Chondrocyte (in vitro differentiated cells): ENCODE measurements at regions not wholly inside any gene's neighbourhood (a gene's known extent, or its start where the extent isn't known, plus 50 kb on each side); places are given as distances from the start of the nearest gene placed in this dataset.

ENCODE experiments used
- DNase-seq: peaks from one replicate; pipeline ENCODE4 v3.0.0; 2021; ENCODE audit warnings: mixed read lengths, low spot score
- H3K27ac Mint-ChIP-seq: one replicate; pipeline ENCODE4 v1.8.0; 2021; ENCODE audit warnings: mild to moderate bottlenecking, moderate library complexity, mixed read lengths; ENCODE audit not compliant: unreplicated experiment
- H3K27me3 Mint-ChIP-seq: 2 replicates; pipeline ENCODE4 v1.8.0; 2021; ENCODE audit warnings: low read depth, mixed read lengths
- H3K36me3 Mint-ChIP-seq: 2 replicates; pipeline ENCODE4 v1.8.0; 2021; ENCODE audit warnings: low read depth, mixed read lengths
- H3K4me1 Mint-ChIP-seq: 2 replicates; pipeline ENCODE4 v1.8.0; 2021; ENCODE audit warnings: low read depth, mild to moderate bottlenecking, mixed read lengths
- H3K4me3 Mint-ChIP-seq: one replicate; pipeline ENCODE4 v1.8.0; 2021; ENCODE audit warnings: mild to moderate bottlenecking, moderate library complexity, mixed read lengths; ENCODE audit not compliant: unreplicated experiment
- H3K9me3 Mint-ChIP-seq: 2 replicates; pipeline ENCODE4 v1.8.0; 2021; ENCODE audit warnings: low read depth, mixed read lengths
- TF ChIP-seq, protein P1 (sequence below): fragments of 200-600 bp; sonication (generic); IDR thresholded peaks from 2 replicates; pipeline ENCODE4 v1.5.0; 2021; ENCODE audit warnings: antibody characterized with exemption, mild to moderate bottlenecking, moderate library complexity

- TF ChIP-seq, protein P1, sequence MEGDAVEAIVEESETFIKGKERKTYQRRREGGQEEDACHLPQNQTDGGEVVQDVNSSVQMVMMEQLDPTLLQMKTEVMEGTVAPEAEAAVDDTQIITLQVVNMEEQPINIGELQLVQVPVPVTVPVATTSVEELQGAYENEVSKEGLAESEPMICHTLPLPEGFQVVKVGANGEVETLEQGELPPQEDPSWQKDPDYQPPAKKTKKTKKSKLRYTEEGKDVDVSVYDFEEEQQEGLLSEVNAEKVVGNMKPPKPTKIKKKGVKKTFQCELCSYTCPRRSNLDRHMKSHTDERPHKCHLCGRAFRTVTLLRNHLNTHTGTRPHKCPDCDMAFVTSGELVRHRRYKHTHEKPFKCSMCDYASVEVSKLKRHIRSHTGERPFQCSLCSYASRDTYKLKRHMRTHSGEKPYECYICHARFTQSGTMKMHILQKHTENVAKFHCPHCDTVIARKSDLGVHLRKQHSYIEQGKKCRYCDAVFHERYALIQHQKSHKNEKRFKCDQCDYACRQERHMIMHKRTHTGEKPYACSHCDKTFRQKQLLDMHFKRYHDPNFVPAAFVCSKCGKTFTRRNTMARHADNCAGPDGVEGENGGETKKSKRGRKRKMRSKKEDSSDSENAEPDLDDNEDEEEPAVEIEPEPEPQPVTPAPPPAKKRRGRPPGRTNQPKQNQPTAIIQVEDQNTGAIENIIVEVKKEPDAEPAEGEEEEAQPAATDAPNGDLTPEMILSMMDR = no peak
- no peaks in the 10 kb centered on the region for H3K4me1 Mint-ChIP-seq
- no peaks in the 10 kb centered on the region for H3K36me3 Mint-ChIP-seq
Observed at GRCh38 chr3:176850498-176850897, 346.8 kb downstream of the TBL1XR1 start.

GRCh38 chr3:176848431-176849214 lies 348.7 kb downstream of the TBL1XR1 start:
- Mint-ChIP-seq H3K9me3 (no peaks in the 10 kb centered on the region), H3K27me3 (peaks cover under 1% of the 10 kb centered on the region), H3K4me3 (no peak overlapping the region), H3K36me3 (peaks cover under 1% of the 10 kb centered on the region), H3K4me1 (peaks cover 6% of the 10 kb centered on the region), H3K27ac (no peak overlapping the region)
- TF ChIP-seq, protein P1 = no peak
- peak; percentile 24 for DNase-seq

More at GRCh38 chr3:176850498-176850897, 346.8 kb downstream of the TBL1XR1 start:
- Mint-ChIP-seq H3K4me3 (no peak overlapping the region), H3K27ac (no peak overlapping the region), H3K27me3 (no peaks in the 10 kb centered on the region), H3K9me3 (no peaks in the 10 kb centered on the region)
- no peak for DNase-seq

DNA sequence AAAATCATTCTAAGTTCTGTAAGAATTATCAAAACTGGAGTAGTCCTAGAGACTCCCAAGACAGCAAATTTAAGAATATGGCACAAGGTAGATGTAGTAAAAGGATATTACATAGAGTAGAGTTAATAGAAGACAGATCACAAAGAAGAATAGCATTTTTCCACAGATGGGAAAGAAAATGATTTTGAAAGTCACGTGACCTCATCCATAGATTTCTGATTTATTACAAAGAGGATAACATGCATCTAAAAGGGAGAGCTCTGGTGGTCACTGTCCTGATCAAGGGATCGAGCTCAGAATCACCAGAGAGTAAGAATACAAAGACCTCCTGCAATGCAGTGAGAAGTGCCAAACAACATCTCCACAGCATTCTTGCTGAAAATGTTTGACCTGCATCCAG lies 354.4 kb downstream of the TBL1XR1 start:
- no peak for DNase-seq
- H3K9me3 Mint-ChIP-seq = peaks cover 3% of the 10 kb centered on the region
- no peak overlapping the region for H3K27ac Mint-ChIP-seq
- peaks cover 3% of the 10 kb centered on the region for H3K27me3 Mint-ChIP-seq
- peaks cover 24% of the 10 kb centered on the region for H3K4me1 Mint-ChIP-seq
- TF ChIP-seq, protein P1 = no peak
- peaks cover 1% of the 10 kb centered on the region for H3K36me3 Mint-ChIP-seq
- H3K4me3 Mint-ChIP-seq = no peak overlapping the region

- H3K36me3 Mint-ChIP-seq = peaks cover 1% of the 10 kb centered on the region
- peaks cover 3% of the 10 kb centered on the region for H3K27me3 Mint-ChIP-seq
- H3K27ac Mint-ChIP-seq = no peak overlapping the region
- TF ChIP-seq, protein P1 = no peak
- peaks cover 24% of the 10 kb centered on the region for H3K4me1 Mint-ChIP-seq
- H3K9me3 Mint-ChIP-seq = peaks cover 3% of the 10 kb centered on the region
- DNase-seq = no peak
- H3K4me3 Mint-ChIP-seq = no peak overlapping the region
Observed at GRCh38 chr3:176840641-176841286, 356.5 kb downstream of the TBL1XR1 start.

DNA sequence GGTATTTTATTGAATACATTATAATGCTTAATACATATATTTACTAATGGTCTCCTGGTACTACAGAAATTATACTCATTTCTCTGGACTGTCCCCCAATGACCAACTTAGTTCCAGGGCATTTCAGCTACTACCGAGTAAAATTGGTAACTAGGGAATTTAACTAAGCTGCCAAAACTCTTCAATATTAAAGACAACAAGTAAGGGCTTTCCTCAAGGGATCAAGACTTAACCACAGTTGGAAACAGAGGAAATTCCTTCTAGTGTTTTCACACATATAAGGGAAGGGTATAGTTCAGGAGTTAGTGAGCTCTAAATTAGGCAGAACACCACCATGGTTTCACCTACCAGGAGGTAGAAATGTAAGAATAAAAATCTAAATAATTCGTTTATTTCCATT lies 357.4 kb downstream of the TBL1XR1 start:
- Mint-ChIP-seq H3K27me3 (peaks cover 3% of the 10 kb centered on the region), H3K27ac (no peak overlapping the region), H3K4me3 (no peak overlapping the region), H3K9me3 (peaks cover 3% of the 10 kb centered on the region), H3K36me3 (peaks cover 3% of the 10 kb centered on the region), H3K4me1 (peaks cover 22% of the 10 kb centered on the region)
- DNase-seq = no peak
- TF ChIP-seq, protein P1 = no peak
